ENCODE measurements at regions not wholly inside any gene's neighbourhood (a gene's known extent, or its start where the extent isn't known, plus 50 kb on each side); places are given as distances from the start of the nearest gene placed in this dataset.

Small RNA genes in the stretch of these regions (small RNA-seq; reads per million reads assigned to genes)
- 0 reads per million in 4 donors for gene AC093534.1
- gene RNU7-34P, result 0 reads per million in 4 donors
